SK-N-SH (cell line): ENCODE measurements at regions not wholly inside any gene's neighbourhood (a gene's known extent, or its start where the extent isn't known, plus 50 kb on each side); places are given as distances from the start of the nearest gene placed in this dataset.

Experiments
- CTCF ChIA-PET: fragments of 300-600, 350-600 bp; formaldehyde crosslinking; extraction: SDS; loops from one replicate; lab custom pipeline; 2021; lab: Yijun Ruan, JAX
- POLR2A ChIA-PET: fragments of 350-600 bp; sonication (Branson Sonifier 250); formaldehyde crosslinking; extraction: SDS; loops from one replicate; lab custom pipeline; 2020; ENCODE audit warnings: antibody characterized with exemption, inconsistent platforms; lab: Yijun Ruan, JAX
- DNase-seq: peaks from one replicate; pipeline ENCODE4 v3.0.0; 2012
- H2AFZ ChIP-seq: fragments of 200-600 bp; sonication (generic); 2 replicates; pipeline ENCODE4 v1.8.1; 2016; ENCODE audit warnings: antibody characterized with exemption, mild to moderate bottlenecking, low read depth
- H3F3A ChIP-seq: fragments of 200-600 bp; sonication (generic); replicated peaks from 2 replicates; pipeline ENCODE3; 2016; ENCODE audit warnings: antibody characterized with exemption, mild to moderate bottlenecking; ENCODE audit not compliant: insufficient read depth
- H3K27ac ChIP-seq, 2 experiments: fragments of 200-500 bp in 1 of 2; fragments of 200-600 bp in 1 of 2; sonication (Bioruptor generic) in 1 of 2; sonication (generic), shearing (Covaris generic) in 1 of 2; 2 replicates each; pipeline versions ENCODE4 v1.5.1 to v1.6.1; 2014 to 2016; ENCODE audit warnings: low read depth in 2 of 2, inconsistent platforms in 1 of 2, low read length in 1 of 2, mild to moderate bottlenecking in 1 of 2, mixed read lengths in 1 of 2
- H3K27me3 ChIP-seq: fragments of 200-600 bp; sonication (generic), shearing (Covaris generic); 2 replicates; pipeline ENCODE4 v1.6.1; 2016; ENCODE audit warnings: mixed run types; ENCODE audit not compliant: insufficient read depth
- H3K36me3 ChIP-seq, 2 experiments: fragments of 200-500 bp in 1 of 2; fragments of 200-600 bp in 1 of 2; sonication (Bioruptor generic) in 1 of 2; sonication (generic) in 1 of 2; replicated peaks in 1 of 2; 2 replicates each; pipeline versions ENCODE3 to v1.5.1; 2014 to 2016; ENCODE audit warnings: low read length in 1 of 2, mild to moderate bottlenecking in 1 of 2; ENCODE audit not compliant: insufficient read depth in 2 of 2, control insufficient read depth in 1 of 2
- H3K4me1 ChIP-seq, 2 experiments: fragments of 200-500 bp in 1 of 2; fragments of 200-600 bp in 1 of 2; sonication (Bioruptor generic) in 1 of 2; sonication (generic), shearing (Covaris generic) in 1 of 2; 2 replicates each; pipeline versions ENCODE4 v1.5.1 to v1.6.1; 2014 to 2016; ENCODE audit warnings: low read depth in 1 of 2, low read length in 1 of 2, mixed run types in 1 of 2; ENCODE audit not compliant: insufficient read depth in 2 of 2, control insufficient read depth in 1 of 2
- H3K4me2 ChIP-seq: fragments of 200-600 bp; sonication (generic), shearing (Covaris generic); 2 replicates; pipeline ENCODE4 v1.6.1; 2017; ENCODE audit warnings: mixed run types
- H3K4me3 ChIP-seq, 2 experiments: fragments of 200-500 bp in 1 of 2; fragments of 200-600 bp in 1 of 2; sonication (Bioruptor generic) in 1 of 2; sonication (generic), shearing (Covaris generic) in 1 of 2; 2 replicates each; pipeline versions ENCODE4 v1.5.1 to v1.8.1; 2014 to 2016; ENCODE audit warnings: low read depth in 2 of 2, inconsistent platforms in 1 of 2, low read length in 1 of 2, mild to moderate bottlenecking in 1 of 2, mixed read lengths in 1 of 2, moderate library complexity in 1 of 2
- H3K79me2 ChIP-seq: fragments of 200-600 bp; sonication (generic); 2 replicates; pipeline ENCODE4 v1.8.1; 2017; ENCODE audit warnings: mild to moderate bottlenecking; ENCODE audit not compliant: insufficient read depth
- H3K9ac ChIP-seq: fragments of 200-600 bp; sonication (generic); 2 replicates; pipeline ENCODE4 v1.6.1; 2017; ENCODE audit warnings: mixed run types
- H3K9me2 ChIP-seq: fragments of 200-600 bp; sonication (generic); 2 replicates; pipeline ENCODE4 v1.6.1; 2017; ENCODE audit warnings: mixed run types
- H3K9me3 ChIP-seq: fragments of 200-600 bp; sonication (generic); 2 replicates; pipeline ENCODE4 v1.6.1; 2017; ENCODE audit warnings: mixed run types, mild to moderate bottlenecking, moderate library complexity
- H4K20me1 ChIP-seq: fragments of 200-600 bp; sonication (generic); 2 replicates; pipeline ENCODE4 v1.6.1; 2017; ENCODE audit warnings: mild to moderate bottlenecking, mixed run types; ENCODE audit not compliant: insufficient read depth
- CHD2 ChIP-seq: fragments of 150-350 bp; IDR thresholded peaks from 2 replicates; pipeline ENCODE4 v1.6.1; 2018; ENCODE audit warnings: low read length; ENCODE audit not compliant: partially characterized antibody
- FOSL2 ChIP-seq: IDR thresholded peaks from 2 replicates; pipeline ENCODE4 v1.4.0; 2012; ENCODE audit warnings: low read depth, mild to moderate bottlenecking, moderate library complexity, borderline replicate concordance
- GABPA ChIP-seq: IDR thresholded peaks from 2 replicates; pipeline ENCODE4 v1.4.0; 2012; ENCODE audit warnings: low read depth, mild to moderate bottlenecking
- GATA2 ChIP-seq: sonication (generic); formaldehyde crosslinking; IDR thresholded peaks from 2 replicates; pipeline ENCODE4 v1.5.0; 2020; ENCODE audit warnings: mild to moderate bottlenecking, missing genetic modification reagents
- JUND ChIP-seq: IDR thresholded peaks from 2 replicates; pipeline ENCODE4 v1.4.0; 2012
- RCOR1 ChIP-seq: fragments of 150-350 bp; IDR thresholded peaks from 2 replicates; pipeline ENCODE4 v1.6.1; 2017; ENCODE audit warnings: antibody characterized with exemption, low read length
- SMC3 ChIP-seq: IDR thresholded peaks from 2 replicates; pipeline ENCODE4 v1.6.1; 2012; ENCODE audit warnings: low read depth, low read length, improper control_type of control experiment
- TAF1 ChIP-seq: IDR thresholded peaks from 2 replicates; pipeline ENCODE4 v1.6.1; 2012; ENCODE audit warnings: low read depth, mild to moderate bottlenecking, low read length, moderate library complexity, borderline replicate concordance
- USF2 ChIP-seq: fragments of 150-350 bp; IDR thresholded peaks from 2 replicates; pipeline ENCODE4 v1.6.1; 2017; ENCODE audit warnings: antibody characterized with exemption, low read length, low read depth, borderline replicate concordance
- ZBTB33 ChIP-seq: IDR thresholded peaks from 2 replicates; pipeline ENCODE4 v1.4.0; 2012; ENCODE audit warnings: low read depth, borderline replicate concordance
- WGBS: methylation state at CpG from one replicate; pipeline ENCODE4 v1.1.6; 2017; ENCODE audit warnings: low lambda C conversion rate; 5-methylcytosine and 5-hydroxymethylcytosine counted together
- TF ChIP-seq, protein P1 (sequence below): IDR thresholded peaks from 2 replicates; pipeline ENCODE4 v1.6.1; 2012; ENCODE audit warnings: mild to moderate bottlenecking, low read depth, low read length, moderate library complexity
- TF ChIP-seq, protein P2 (sequence below): IDR thresholded peaks from 2 replicates; pipeline ENCODE4 v1.4.0; 2012; ENCODE audit warnings: low read depth
- TF ChIP-seq, protein P3 (sequence below): fragments of 200-600 bp; sonication (generic); IDR thresholded peaks from 2 replicates; pipeline ENCODE4 v1.6.1; 2017; ENCODE audit warnings: antibody characterized with exemption, mild to moderate bottlenecking, moderate library complexity

- 73% methylated on average over 5 of the region's 5 CpGs for WGBS
- CTCF ChIA-PET: no interaction called here
- no peak overlapping the region for H2AFZ ChIP-seq
- H3K79me2 ChIP-seq: no peaks in the 10 kb centered on the region
- POLR2A ChIA-PET: no interaction called here
- H3K4me1 ChIP-seq: no peaks in the 10 kb centered on the region
- H3K36me3 ChIP-seq: peaks cover 0 to 4% of the 10 kb centered on the region in 2 experiments
- no peak overlapping the region for H3K4me3 ChIP-seq
- no peak overlapping the region for H3K4me2 ChIP-seq
- no peaks in the 10 kb centered on the region for H4K20me1 ChIP-seq
- H3F3A ChIP-seq: no peaks in the 10 kb centered on the region
- no peak overlapping the region for H3K27ac ChIP-seq
- no peak for TF ChIP-seq JUND
- TF ChIP-seq CHD2: no peak
- TF ChIP-seq ZBTB33: no peak
- TF ChIP-seq, protein P1, sequence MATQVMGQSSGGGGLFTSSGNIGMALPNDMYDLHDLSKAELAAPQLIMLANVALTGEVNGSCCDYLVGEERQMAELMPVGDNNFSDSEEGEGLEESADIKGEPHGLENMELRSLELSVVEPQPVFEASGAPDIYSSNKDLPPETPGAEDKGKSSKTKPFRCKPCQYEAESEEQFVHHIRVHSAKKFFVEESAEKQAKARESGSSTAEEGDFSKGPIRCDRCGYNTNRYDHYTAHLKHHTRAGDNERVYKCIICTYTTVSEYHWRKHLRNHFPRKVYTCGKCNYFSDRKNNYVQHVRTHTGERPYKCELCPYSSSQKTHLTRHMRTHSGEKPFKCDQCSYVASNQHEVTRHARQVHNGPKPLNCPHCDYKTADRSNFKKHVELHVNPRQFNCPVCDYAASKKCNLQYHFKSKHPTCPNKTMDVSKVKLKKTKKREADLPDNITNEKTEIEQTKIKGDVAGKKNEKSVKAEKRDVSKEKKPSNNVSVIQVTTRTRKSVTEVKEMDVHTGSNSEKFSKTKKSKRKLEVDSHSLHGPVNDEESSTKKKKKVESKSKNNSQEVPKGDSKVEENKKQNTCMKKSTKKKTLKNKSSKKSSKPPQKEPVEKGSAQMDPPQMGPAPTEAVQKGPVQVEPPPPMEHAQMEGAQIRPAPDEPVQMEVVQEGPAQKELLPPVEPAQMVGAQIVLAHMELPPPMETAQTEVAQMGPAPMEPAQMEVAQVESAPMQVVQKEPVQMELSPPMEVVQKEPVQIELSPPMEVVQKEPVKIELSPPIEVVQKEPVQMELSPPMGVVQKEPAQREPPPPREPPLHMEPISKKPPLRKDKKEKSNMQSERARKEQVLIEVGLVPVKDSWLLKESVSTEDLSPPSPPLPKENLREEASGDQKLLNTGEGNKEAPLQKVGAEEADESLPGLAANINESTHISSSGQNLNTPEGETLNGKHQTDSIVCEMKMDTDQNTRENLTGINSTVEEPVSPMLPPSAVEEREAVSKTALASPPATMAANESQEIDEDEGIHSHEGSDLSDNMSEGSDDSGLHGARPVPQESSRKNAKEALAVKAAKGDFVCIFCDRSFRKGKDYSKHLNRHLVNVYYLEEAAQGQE: no peak
- TF ChIP-seq, protein P2, sequence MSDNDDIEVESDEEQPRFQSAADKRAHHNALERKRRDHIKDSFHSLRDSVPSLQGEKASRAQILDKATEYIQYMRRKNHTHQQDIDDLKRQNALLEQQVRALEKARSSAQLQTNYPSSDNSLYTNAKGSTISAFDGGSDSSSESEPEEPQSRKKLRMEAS: no peak
- TF ChIP-seq TAF1: no peak
- TF ChIP-seq GABPA: no peak
- TF ChIP-seq RCOR1: no peak
- TF ChIP-seq GATA2 (CRISPR knock-in tag): no peak
- TF ChIP-seq SMC3: no peak
- TF ChIP-seq, protein P3, sequence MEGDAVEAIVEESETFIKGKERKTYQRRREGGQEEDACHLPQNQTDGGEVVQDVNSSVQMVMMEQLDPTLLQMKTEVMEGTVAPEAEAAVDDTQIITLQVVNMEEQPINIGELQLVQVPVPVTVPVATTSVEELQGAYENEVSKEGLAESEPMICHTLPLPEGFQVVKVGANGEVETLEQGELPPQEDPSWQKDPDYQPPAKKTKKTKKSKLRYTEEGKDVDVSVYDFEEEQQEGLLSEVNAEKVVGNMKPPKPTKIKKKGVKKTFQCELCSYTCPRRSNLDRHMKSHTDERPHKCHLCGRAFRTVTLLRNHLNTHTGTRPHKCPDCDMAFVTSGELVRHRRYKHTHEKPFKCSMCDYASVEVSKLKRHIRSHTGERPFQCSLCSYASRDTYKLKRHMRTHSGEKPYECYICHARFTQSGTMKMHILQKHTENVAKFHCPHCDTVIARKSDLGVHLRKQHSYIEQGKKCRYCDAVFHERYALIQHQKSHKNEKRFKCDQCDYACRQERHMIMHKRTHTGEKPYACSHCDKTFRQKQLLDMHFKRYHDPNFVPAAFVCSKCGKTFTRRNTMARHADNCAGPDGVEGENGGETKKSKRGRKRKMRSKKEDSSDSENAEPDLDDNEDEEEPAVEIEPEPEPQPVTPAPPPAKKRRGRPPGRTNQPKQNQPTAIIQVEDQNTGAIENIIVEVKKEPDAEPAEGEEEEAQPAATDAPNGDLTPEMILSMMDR: no peak
- no peak for TF ChIP-seq FOSL2
- no peak for TF ChIP-seq USF2
- TF ChIP-seq, all 33 proteins: peak for 0
- Histone ChIP-seq H3K27me3 (no peaks in the 10 kb centered on the region), H3K9me3 (no peaks in the 10 kb centered on the region), H3K9ac (no peak overlapping the region), H3K9me2 (no peaks in the 10 kb centered on the region)
- no peak for DNase-seq
Measured at GRCh38 chr10:2367083-2367482, 629.8 kb upstream of the ADARB2 start.
